HG03342 (cell line): ENCODE measurements at regions not wholly inside any gene's neighbourhood (a gene's known extent, or its start where the extent isn't known, plus 50 kb on each side); places are given as distances from the start of the nearest gene placed in this dataset.

Experiments used
- ATAC-seq: cut with Tn5 transposase; IDR thresholded peaks from one replicate; pipeline ENCODE4 v1.9.1; 2021; ENCODE audit warnings: mild to moderate bottlenecking, moderate library complexity; ENCODE audit not compliant: unreplicated experiment

GRCh38 chr18:24975496-24976372 lies 376.2 kb downstream of the ZNF521 start:
- no peak for ATAC-seq

DNA sequence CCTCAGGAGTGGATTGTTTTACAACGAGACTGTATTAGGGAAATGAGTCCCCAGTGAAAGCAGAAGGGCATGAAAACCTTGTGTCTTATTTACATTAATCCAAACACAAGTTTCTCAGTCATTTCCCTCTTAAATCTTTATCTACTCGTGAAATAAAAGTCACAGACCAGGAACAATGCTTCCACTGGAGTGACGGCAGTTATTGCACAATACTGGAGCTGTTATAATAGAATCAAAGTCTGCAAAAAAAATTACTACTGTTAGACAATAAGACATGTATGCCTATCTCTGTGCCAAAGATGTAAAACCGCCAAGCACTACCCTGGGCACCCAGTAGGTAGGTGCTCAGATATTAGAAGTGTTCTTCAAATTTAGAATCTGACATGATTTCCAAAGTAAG lies 375.5 kb downstream of the ZNF521 start:
- no peak for ATAC-seq

GRCh38 chr18:24979235-24979634 lies 372.7 kb downstream of the ZNF521 start:
- no peak for ATAC-seq

- no peak for ATAC-seq
Observed at GRCh38 chr18:24982831-24983230, 369.1 kb downstream of the ZNF521 start.

DNA sequence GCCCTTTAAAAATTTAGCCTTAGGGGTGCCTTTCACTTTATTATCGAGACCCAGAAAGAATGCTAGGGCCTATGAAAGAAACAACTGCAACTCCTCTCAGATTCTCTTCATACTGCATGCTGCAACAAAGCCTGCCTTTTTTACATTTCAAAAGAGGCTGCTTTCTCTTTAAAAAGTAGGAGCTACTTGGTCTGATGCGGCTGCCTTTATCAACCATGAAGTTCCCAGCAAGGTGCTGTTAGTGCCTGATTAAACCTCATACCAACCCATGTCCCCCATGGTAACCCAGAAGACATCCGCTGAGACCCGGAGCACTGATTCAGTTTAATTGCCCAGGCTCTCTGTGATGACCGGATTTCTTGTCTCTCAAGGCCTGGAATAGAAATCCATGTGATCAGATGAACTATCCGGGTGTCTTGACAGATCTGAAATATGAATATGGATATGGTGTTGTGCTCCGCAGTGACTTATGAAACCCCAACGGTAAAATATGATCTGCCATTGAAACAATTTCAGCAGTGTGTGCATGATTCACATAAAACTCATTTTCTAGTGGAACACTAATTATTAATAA lies 368.3 kb downstream of the ZNF521 start:
- ATAC-seq: no peak

DNA sequence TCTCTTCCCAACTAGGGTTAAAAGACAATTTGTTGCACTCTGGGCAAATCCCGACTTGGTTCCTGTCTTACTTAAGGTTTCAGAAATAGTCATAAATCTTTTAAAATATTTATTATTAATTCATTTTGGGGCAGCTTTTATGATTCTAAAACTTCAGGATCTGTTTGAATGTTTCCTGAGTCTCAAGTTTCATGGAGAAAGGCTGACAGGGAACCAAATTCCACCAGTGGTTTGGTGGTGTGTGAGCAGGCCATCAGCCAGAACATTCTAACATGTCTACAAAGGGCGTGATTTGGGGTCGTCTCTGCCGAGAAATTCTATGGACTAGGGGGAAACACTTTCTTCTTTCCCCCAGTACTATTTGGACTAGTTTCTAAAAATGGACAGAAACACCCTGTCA lies 366.4 kb downstream of the ZNF521 start:
- ATAC-seq: no peak

DNA sequence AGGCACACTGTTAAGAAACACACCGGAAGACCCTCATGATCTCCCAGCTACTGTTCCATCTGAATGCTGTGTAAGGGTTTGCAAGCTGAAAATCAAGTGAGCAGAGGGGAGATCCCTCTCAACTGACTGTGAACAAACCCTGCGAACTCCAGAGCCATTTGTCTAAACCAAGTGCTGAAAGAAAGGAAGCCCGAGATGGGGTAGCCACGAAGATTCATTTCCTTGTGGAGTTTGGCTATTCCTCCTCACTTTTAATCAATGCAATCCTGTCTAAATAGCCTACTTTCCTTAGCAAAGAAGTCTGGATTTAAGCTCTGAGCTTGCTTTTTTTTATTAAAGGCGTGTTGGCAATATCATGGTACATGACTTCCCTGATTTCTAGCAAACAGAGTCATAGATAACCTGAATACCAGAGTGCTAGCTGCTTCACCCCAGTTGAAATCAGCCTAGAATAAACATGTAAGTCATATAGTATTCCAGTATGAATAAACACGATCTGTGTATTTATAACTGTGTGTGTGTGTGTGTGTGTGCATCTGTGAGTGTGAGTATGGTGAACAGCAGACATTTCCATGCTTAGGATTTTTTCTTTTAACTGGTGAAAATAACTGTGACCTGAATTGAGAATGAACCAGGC lies 365.2 kb downstream of the ZNF521 start:
- ATAC-seq: no peak

GRCh38 chr18:24987303-24988252 lies 364.4 kb downstream of the ZNF521 start:
- no peak for ATAC-seq

DNA sequence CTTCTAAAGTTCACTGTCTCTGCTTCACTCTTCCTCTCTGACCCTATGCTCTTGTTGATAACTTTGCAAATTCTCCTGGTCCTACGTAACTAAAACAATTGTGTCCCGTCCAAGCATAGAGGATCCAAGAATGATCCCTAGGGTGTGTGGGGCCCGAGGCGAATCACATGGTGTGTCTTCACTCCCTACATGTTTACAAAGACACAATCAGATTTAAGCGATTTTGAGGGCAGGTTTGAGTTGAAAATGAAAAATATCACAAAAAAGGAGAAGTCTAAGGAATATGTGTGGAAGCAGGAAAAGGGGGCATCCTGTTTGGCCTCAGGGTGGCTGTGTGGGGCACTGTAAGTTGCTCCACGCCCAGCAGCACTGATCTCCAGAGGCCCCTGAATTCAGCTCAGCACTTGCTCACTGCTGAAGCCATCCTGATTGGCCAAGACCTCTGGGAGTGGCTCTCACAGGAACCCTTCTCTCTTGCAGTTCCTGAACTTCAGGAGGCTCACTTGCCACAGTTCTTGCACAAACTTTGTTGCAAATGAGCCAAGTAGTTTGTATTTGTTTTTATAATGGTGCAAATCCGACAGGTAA lies 363.6 kb downstream of the ZNF521 start:
- no peak for ATAC-seq

GRCh38 chr18:24989760-24990593 lies 362.0 kb downstream of the ZNF521 start:
- ATAC-seq: no peak

GRCh38 chr18:24990671-24991134 lies 361.3 kb downstream of the ZNF521 start:
- no peak for ATAC-seq

DNA sequence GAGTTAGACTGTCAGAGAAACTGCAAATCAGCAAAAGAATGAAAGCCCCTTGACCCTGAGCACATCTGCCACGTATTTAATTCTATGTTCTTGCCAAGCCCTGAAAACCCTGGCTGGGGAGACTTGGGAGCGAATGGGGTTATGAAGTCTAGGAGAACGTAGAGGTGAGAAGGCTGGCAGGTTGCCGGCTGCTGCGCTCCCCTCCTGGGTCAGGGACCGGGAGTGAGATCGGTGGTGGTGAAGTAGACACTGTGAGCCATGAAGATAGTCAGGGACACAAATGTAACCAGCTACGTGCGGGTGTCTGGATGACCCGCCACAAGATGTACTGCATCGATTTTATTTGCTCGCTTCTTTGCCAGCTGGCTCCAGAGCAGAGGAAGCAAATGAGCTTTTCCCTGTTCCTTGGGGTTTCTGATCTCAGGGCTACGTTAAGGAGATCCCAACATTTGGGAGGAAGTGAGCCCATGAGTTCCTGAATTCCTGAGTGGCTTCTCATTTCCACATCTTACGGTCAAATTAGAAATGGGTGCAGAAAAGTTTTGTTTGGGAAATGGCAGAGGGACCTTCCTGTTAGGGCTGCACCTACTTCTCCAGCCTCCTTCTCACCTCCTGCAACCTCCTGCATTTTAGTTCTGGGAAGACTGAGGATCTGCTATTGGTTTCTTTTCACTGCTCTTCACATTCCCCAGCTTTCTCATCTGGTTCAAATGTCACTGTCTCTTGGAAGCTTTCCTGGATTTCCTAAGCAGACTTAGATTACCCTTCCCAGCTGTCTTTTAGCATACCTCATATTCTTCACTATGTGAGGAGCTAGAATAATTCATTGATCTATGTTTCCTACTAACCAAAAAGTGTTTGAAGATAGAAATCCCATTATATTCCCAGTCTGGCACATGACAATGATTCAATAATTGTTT lies 360.6 kb downstream of the ZNF521 start:
- no peak for ATAC-seq

- no peak for ATAC-seq
Observed at GRCh38 chr18:24992491-24992890, 359.5 kb downstream of the ZNF521 start.

- no peak for ATAC-seq
Observed at GRCh38 chr18:24993628-24994027, 358.3 kb downstream of the ZNF521 start.

DNA sequence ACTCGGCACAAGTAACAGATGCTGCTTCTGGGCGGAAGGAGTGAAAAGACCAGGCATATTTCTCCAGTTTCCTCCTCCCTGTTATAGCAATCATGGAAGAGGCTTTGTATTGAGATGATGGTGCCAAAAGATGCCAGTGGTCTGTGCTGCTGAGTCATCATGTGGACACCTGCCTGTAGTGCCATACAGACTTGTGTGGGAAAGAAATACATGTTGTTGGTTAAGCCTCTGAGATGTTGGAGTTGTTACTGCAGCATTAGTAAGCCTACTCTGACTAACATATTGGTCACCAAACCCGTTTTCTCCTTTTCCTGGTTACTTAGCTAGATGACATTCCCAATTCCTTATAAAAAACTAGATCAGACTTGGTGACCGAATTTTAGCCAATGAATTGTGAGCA lies 356.9 kb downstream of the ZNF521 start:
- no peak for ATAC-seq

DNA sequence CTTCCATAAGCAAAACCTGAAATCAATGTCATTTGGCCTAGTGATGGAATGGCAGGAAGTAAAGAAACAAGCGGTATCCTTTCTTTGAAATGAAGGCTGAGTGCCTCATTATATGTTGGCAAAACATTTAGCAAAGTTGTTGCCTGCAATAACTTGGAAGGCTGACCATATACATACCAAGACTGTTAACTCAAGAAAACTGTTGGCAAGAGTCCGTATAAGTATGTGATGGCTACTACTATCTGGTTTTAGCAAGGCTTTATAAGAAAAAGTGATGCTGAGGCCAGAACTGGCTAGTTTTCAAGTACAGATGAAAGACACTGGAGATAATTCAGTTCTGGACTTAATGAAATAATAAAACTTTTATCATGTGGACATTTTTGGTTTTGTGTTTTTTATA lies 356.2 kb downstream of the ZNF521 start:
- no peak for ATAC-seq

GRCh38 chr18:24999650-25000267 lies 352.2 kb downstream of the ZNF521 start:
- ATAC-seq: no peak

GRCh38 chr18:25001803-25002202 lies 350.2 kb downstream of the ZNF521 start:
- ATAC-seq: no peak
